ENCODE measurements at regions not wholly inside any gene's neighbourhood (a gene's known extent, or its start where the extent isn't known, plus 50 kb on each side); places are given as distances from the start of the nearest gene placed in this dataset.

GRCh38 chr15:24733659-24734058 is 58.1 kb downstream of the NPAP1 start:
- no peak overlapping the region for H3K4me3 ChIP-seq (ENCODE audit: low read depth, low read length)
- TF ChIP-seq, protein P1, sequence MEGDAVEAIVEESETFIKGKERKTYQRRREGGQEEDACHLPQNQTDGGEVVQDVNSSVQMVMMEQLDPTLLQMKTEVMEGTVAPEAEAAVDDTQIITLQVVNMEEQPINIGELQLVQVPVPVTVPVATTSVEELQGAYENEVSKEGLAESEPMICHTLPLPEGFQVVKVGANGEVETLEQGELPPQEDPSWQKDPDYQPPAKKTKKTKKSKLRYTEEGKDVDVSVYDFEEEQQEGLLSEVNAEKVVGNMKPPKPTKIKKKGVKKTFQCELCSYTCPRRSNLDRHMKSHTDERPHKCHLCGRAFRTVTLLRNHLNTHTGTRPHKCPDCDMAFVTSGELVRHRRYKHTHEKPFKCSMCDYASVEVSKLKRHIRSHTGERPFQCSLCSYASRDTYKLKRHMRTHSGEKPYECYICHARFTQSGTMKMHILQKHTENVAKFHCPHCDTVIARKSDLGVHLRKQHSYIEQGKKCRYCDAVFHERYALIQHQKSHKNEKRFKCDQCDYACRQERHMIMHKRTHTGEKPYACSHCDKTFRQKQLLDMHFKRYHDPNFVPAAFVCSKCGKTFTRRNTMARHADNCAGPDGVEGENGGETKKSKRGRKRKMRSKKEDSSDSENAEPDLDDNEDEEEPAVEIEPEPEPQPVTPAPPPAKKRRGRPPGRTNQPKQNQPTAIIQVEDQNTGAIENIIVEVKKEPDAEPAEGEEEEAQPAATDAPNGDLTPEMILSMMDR (IDR thresholded peaks at IDR 0.05; ENCODE audit: insufficient read depth, low read length): no peak
- DNase-seq (ENCODE audit: low read depth): no peak

- H3K4me3 ChIP-seq (ENCODE audit: low read depth, low read length): no peak overlapping the region
- TF ChIP-seq, protein P1 (IDR thresholded peaks at IDR 0.05; ENCODE audit: insufficient read depth, low read length): no peak
- DNase-seq (ENCODE audit: low read depth): no peak
Observed at GRCh38 chr15:24734396-24734795, 58.8 kb downstream of the NPAP1 start.

DNA sequence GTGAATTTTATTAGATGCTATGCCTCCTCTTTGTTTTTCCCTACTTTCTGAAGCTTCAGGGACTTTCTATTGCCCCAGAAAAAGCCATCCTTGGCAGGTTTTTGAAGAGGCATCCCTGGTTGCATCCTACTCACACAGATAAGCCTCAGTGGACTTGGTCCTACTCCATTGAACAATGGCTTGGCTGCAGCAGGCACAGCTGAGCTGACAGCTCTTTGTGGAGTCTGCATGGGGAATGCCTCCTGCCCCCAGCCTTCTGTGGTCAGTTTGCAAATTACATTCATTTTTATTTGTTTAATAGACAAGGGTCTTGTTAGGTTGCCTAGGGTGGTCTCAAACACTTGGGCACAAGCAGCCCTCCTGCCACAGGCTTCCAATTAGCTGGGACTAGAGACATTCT is 69.7 kb downstream of the NPAP1 start:
- no peak for DNase-seq (ENCODE audit: low read depth)
- TF ChIP-seq, protein P1 (IDR thresholded peaks at IDR 0.05; ENCODE audit: insufficient read depth, low read length): no peak
- H3K4me3 ChIP-seq (ENCODE audit: low read depth, low read length): no peak overlapping the region

GRCh38 chr15:24746094-24746493 is 70.5 kb downstream of the NPAP1 start:
- no peak overlapping the region for H3K4me3 ChIP-seq (ENCODE audit: low read depth, low read length)
- TF ChIP-seq, protein P1 (IDR thresholded peaks at IDR 0.05; ENCODE audit: insufficient read depth, low read length): no peak
- DNase-seq (ENCODE audit: low read depth): no peak

- TF ChIP-seq, protein P1 (IDR thresholded peaks at IDR 0.05; ENCODE audit: insufficient read depth, low read length): no peak
- DNase-seq (ENCODE audit: low read depth): no peak
- H3K4me3 ChIP-seq (ENCODE audit: low read depth, low read length): no peak overlapping the region
Observed at GRCh38 chr15:24747376-24747775, 71.8 kb downstream of the NPAP1 start.

DNA sequence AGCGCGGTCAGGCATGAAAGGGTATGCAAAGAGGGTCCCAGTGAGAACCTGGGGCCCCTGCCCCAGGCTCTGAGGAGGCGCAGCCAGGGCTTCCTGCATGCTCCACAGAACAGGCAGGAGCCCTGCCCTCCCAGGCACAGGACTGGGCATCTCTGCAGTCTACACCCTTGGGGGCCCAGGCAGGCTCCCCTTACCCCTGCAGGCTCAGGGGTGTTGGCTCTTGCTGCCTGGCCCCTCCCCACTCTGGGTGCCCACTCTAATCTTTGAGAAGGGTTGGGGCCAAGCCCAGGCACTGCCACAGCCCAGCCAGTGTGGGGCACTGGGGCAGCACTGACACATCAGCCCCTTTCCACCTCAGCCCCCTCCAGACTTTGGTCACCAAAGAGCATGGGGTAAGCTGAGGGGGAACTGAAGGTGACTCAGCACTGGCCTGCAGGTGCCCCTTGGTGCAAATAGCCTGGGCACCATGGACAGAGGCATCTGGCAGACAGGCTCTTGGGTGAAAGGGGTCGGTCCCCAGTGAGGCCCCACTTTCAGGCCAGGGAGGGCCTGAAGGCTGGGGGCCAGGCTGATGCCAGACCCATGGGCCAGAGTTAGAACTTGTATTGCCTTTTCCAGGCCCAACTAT is 73.4 kb downstream of the NPAP1 start:
- TF ChIP-seq, protein P1 (IDR thresholded peaks at IDR 0.05; ENCODE audit: insufficient read depth, low read length): no peak
- no peak for DNase-seq (ENCODE audit: low read depth)
- H3K4me3 ChIP-seq (ENCODE audit: low read depth, low read length): no peak overlapping the region

GRCh38 chr15:24752354-24752753 is 76.8 kb downstream of the NPAP1 start:
- TF ChIP-seq, protein P1 (IDR thresholded peaks at IDR 0.05; ENCODE audit: insufficient read depth, low read length): no peak

More at GRCh38 chr15:24752354-24752753, 76.8 kb downstream of the NPAP1 start:
- H3K4me3 ChIP-seq (ENCODE audit: low read depth, low read length): no peak overlapping the region
- DNase-seq (ENCODE audit: low read depth): no peak
